D721Med (cell line): ENCODE measurements at regions not wholly inside any gene's neighbourhood (a gene's known extent, or its start where the extent isn't known, plus 50 kb on each side); places are given as distances from the start of the nearest gene placed in this dataset.
A peak's percentile ranks its signal among the peaks of the same experiment; 100 is the strongest.

ENCODE experiments used
- DNase-seq: peaks from one replicate; pipeline ENCODE4 v3.0.0; 2011; ENCODE audit warnings: low spot score; ENCODE audit not compliant: insufficient read length
- FAIRE-seq: peaks from 2 replicates; lab custom pipeline; 2011; peaks lifted over from hg19 to GRCh38; lab: Jason Lieb, UNC
- CTCF ChIP-seq: IDR thresholded peaks from 2 replicates; pipeline ENCODE4 v1.5.1; 2012; ENCODE audit warnings: mild to moderate bottlenecking, control low read depth; ENCODE audit not compliant: insufficient read depth; ENCODE audit errors: missing control alignments

- DNase-seq: no peak
- no peak for TF ChIP-seq CTCF
These were observed 238.3 kb upstream of the NUDT12 start for GRCh38 chr5:103800741-103801495.

GRCh38 chr5:103793595-103794182 is 231.1 kb upstream of the NUDT12 start:
- FAIRE-seq: no peak
- no peak for DNase-seq
- no peak for TF ChIP-seq CTCF

More at GRCh38 chr5:103800741-103801495, 238.3 kb upstream of the NUDT12 start:
- no peak for FAIRE-seq

GRCh38 chr5:103785569-103785968 is 223.0 kb upstream of the NUDT12 start:
- DNase-seq: no peak
- no peak for FAIRE-seq
- no peak for TF ChIP-seq CTCF

- DNase-seq (no peak), FAIRE-seq (no peak)
- TF ChIP-seq CTCF: no peak
These were observed 221.1 kb upstream of the NUDT12 start for GRCh38 chr5:103783669-103784068.

GRCh38 chr5:103780794-103781193 is 218.2 kb upstream of the NUDT12 start:
- no peak for DNase-seq
- FAIRE-seq: peak; percentile 41
- no peak for TF ChIP-seq CTCF

- DNase-seq: no peak
- no peak for FAIRE-seq
- no peak for TF ChIP-seq CTCF
These were observed 212.1 kb upstream of the NUDT12 start for GRCh38 chr5:103774721-103775120.

GRCh38 chr5:103772248-103772647 is 209.7 kb upstream of the NUDT12 start:
- DNase-seq (no peak), FAIRE-seq (no peak)
- no peak for TF ChIP-seq CTCF
